Vagina (tissue), 2 donors: ENCODE measurements at regions not wholly inside any gene's neighbourhood (a gene's known extent, or its start where the extent isn't known, plus 50 kb on each side); places are given as distances from the start of the nearest gene placed in this dataset.
"Not testable (repeated sequence)": the region's sequence is repeated elsewhere in the genome, so short reads cannot be mapped to it uniquely, and the experiment has no call there.

Experiments used
- DNase-seq, 2 donors: peaks; one replicate each; pipeline ENCODE4 v3.0.0-alpha.2; 2017; ENCODE audit errors: extremely low spot score in 2 of 2
- H3K27ac ChIP-seq: fragments of 200-600 bp; sonication (generic); one replicate; pipeline ENCODE4 v1.5.1; 2019
- H3K27me3 ChIP-seq: fragments of 200-600 bp; sonication (generic); one replicate; pipeline ENCODE4 v1.5.1; 2019
- H3K36me3 ChIP-seq, 2 donors: fragments of 200-600 bp; sonication (generic); one replicate each; pipeline ENCODE4 v1.5.1; 2017 to 2019
- H3K4me1 ChIP-seq: fragments of 200-600 bp; sonication (generic); one replicate; pipeline ENCODE4 v1.5.1; 2019
- H3K4me3 ChIP-seq, 2 donors: fragments of 200-600 bp; sonication (generic); 1 replicate in 1 of 2; 2 replicates in 1 of 2; pipeline ENCODE4 v1.5.1; 2016 to 2019
- H3K9me3 ChIP-seq: fragments of 200-600 bp; sonication (generic); one replicate; pipeline ENCODE4 v1.5.1; 2019
- POLR2A ChIP-seq, 2 donors: fragments of 450-650 bp; IDR thresholded peaks; one replicate each; pipeline ENCODE4 v1.6.1; 2017; ENCODE audit warnings: antibody characterized with exemption in 2 of 2, mild to moderate bottlenecking in 2 of 2, moderate library complexity in 2 of 2
- POLR2AphosphoS5 ChIP-seq, 2 donors: sonication (generic); formaldehyde crosslinking; IDR thresholded peaks; one replicate each; pipeline ENCODE4 v1.9.0; 2017; ENCODE audit warnings: antibody characterized with exemption in 2 of 2, mild to moderate bottlenecking in 2 of 2, low read depth in 1 of 2; ENCODE audit not compliant: insufficient read depth in 1 of 2
- intact Hi-C: fragments of 100-400 bp; cut with DNase I; formaldehyde crosslinking; loops from one replicate; pipeline ENCODE4 v1.15.1; 2023
- TF ChIP-seq, protein P1 (sequence below), 3 experiments: fragments of 450-650 bp in 2 of 3; fragments of 200-600 bp in 1 of 3; sonication (generic) in 1 of 3; IDR thresholded peaks; one replicate each; pipeline ENCODE4 v1.5.1; 2017 to 2019; ENCODE audit warnings: antibody characterized with exemption in 3 of 3, mild to moderate bottlenecking in 2 of 3, moderate library complexity in 2 of 3

DNA sequence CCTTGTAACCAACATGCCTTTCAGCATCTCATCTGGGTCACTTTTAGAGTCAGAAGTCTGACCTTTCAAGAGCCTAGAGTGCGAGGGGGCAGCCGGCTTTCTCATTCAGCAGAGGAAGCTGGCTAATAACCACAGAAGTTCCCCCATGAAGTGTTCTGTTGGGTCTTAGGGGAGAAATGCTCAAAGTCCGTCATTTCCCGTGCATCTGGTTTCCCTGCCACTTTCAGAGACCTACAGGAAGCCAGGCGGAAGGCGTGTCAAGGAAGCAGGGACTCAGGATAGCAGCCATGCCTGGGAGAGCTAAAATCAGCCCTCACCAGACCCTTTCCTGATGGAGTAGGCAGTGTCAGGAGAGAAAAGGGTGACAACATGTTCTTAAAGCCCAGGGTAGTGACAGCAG, 301.8 kb upstream of the ID2 start:
- Histone ChIP-seq H3K36me3 (no peaks in the 10 kb centered on the region), H3K4me3 (no peak overlapping the region), H3K4me1 (no peaks in the 10 kb centered on the region), H3K27ac (no peak overlapping the region), H3K9me3 (no peaks in the 10 kb centered on the region), H3K27me3 (no peaks in the 10 kb centered on the region)
- TF ChIP-seq, protein P1, sequence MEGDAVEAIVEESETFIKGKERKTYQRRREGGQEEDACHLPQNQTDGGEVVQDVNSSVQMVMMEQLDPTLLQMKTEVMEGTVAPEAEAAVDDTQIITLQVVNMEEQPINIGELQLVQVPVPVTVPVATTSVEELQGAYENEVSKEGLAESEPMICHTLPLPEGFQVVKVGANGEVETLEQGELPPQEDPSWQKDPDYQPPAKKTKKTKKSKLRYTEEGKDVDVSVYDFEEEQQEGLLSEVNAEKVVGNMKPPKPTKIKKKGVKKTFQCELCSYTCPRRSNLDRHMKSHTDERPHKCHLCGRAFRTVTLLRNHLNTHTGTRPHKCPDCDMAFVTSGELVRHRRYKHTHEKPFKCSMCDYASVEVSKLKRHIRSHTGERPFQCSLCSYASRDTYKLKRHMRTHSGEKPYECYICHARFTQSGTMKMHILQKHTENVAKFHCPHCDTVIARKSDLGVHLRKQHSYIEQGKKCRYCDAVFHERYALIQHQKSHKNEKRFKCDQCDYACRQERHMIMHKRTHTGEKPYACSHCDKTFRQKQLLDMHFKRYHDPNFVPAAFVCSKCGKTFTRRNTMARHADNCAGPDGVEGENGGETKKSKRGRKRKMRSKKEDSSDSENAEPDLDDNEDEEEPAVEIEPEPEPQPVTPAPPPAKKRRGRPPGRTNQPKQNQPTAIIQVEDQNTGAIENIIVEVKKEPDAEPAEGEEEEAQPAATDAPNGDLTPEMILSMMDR (IDR thresholded peaks at IDR 0.05), result no peak
- TF ChIP-seq POLR2AphosphoS5 (IDR thresholded peaks at IDR 0.05; ENCODE audit: insufficient read depth in 1 of 2, low read depth in 1 of 2), result no peak
- DNase-seq, result peak in 1 of 2 donors; percentile 77
- intact Hi-C loops, result no loop called here

DNA sequence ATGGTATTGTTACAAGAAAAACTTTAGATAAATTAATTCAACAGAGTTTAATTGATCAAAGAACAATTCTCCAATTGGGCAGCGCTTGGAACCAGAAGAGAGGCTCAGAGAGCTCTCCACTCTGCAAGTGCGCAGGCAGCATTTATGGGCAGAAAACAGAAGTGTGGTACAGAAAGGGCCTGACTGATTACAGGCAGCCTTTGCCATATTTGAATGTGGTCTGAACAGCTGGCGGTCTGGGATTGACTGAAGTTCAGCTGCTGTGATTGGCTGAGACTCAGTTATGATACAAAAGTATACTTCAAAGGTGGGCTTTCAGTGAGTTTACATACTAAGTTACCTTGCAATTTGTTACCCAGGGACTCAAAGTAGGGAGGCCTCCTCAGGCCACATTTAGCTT, 301.3 kb upstream of the ID2 start:
- TF ChIP-seq POLR2A (IDR thresholded peaks at IDR 0.05) (no peak), POLR2AphosphoS5 (IDR thresholded peaks at IDR 0.05; ENCODE audit: insufficient read depth in 1 of 2, low read depth in 1 of 2) (no peak)
- TF ChIP-seq, protein P1 (IDR thresholded peaks at IDR 0.05), result no peak
- H3K4me3 ChIP-seq, result no peak overlapping the region
- intact Hi-C loops, result no loop called here
- H3K4me1 ChIP-seq, result no peaks in the 10 kb centered on the region
- no peaks in the 10 kb centered on the region for H3K36me3 ChIP-seq
- no peaks in the 10 kb centered on the region for H3K27me3 ChIP-seq
- H3K9me3 ChIP-seq, result no peaks in the 10 kb centered on the region
- peak in 1 of 2 donors; percentile 28 for DNase-seq
- H3K27ac ChIP-seq, result no peak overlapping the region

DNA sequence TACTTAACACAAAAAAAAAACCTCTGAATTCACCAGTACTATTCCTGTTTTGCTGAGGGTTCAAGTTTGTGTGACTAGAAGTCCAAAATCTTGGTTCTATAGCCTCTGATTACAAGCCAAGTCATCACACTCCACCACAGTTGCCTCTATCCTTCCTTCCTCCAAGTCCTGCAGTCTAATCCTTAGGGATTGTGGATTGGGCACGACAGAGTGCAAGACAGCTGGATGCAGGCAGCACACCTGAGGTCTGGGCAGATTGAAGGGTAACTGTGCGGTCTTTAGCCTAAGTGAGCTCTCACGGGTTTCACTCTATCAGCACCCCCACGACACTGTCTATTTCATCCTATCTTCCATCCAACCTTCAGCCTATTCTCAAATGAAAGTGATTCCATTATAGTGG, 299.4 kb upstream of the ID2 start:
- TF ChIP-seq, protein P1 (IDR thresholded peaks at IDR 0.05), result no peak
- TF ChIP-seq POLR2A (IDR thresholded peaks at IDR 0.05) (no peak), POLR2AphosphoS5 (IDR thresholded peaks at IDR 0.05; ENCODE audit: insufficient read depth in 1 of 2, low read depth in 1 of 2) (no peak)
- no peaks in the 10 kb centered on the region for H3K27me3 ChIP-seq
- peak in 1 of 2 donors; percentile 40 for DNase-seq
- intact Hi-C loops, result no loop called here
- H3K4me1 ChIP-seq, result no peaks in the 10 kb centered on the region
- H3K36me3 ChIP-seq, result no peaks in the 10 kb centered on the region
- no peak overlapping the region for H3K4me3 ChIP-seq
- H3K9me3 ChIP-seq, result no peaks in the 10 kb centered on the region
- no peak overlapping the region for H3K27ac ChIP-seq

DNA sequence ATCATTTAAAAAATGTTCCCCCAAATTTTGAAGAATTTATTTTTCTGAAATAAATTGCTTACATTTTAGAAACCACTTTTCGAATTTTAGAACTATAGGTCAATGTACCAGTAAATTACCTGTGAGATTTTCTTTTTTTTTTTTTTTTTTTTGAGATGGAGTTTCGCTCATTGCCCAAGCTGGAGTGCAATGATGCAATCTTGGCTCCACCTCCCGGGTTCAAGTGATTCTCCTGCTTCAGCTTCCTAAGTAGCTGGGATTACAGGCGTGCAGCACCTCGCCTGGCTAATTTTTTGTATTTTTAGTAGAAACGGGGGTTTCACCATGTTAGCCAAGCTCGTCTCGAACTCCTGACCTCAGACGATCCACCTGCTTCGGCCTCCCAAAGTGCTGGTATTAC, 295.1 kb upstream of the ID2 start:
- H3K4me1 ChIP-seq, DNase-seq, intact Hi-C loops, H3K27ac ChIP-seq, H3K27me3 ChIP-seq, H3K36me3 ChIP-seq, H3K4me3 ChIP-seq, H3K9me3 ChIP-seq: not testable (repeated sequence)

DNA sequence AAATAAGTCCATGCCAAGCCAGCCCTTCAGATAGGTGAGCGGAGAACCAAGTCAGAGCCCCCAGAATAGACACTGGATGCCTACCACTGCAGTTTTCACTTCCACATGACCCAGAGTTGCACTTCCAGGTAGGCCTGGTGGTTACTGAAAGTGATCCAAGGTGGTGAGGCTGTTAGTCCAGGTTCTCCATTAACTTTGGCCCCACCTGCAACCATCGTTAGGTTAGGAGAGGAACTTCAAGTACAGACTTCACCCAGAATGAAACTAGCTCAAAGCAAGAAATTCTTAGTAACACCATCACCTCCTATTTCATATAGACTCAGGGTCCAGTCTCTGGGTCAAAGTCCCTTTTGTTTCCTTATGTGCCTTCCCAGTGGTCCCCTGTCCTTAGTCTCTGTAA, 293.1 kb upstream of the ID2 start:
- H3K36me3 ChIP-seq, result no peaks in the 10 kb centered on the region
- TF ChIP-seq, protein P1 (IDR thresholded peaks at IDR 0.05), result no peak
- TF ChIP-seq POLR2A (IDR thresholded peaks at IDR 0.05) (no peak), POLR2AphosphoS5 (IDR thresholded peaks at IDR 0.05; ENCODE audit: insufficient read depth in 1 of 2, low read depth in 1 of 2) (no peak)
- no peak overlapping the region for H3K27ac ChIP-seq
- H3K4me1 ChIP-seq, result no peaks in the 10 kb centered on the region
- peak in 1 of 2 donors; percentile 12 for DNase-seq
- no peaks in the 10 kb centered on the region for H3K27me3 ChIP-seq
- intact Hi-C loops, result no loop called here
- H3K4me3 ChIP-seq, result no peak overlapping the region
- no peaks in the 10 kb centered on the region for H3K9me3 ChIP-seq
